Astrocyte of the spinal cord (primary cell): ENCODE measurements at regions not wholly inside any gene's neighbourhood (a gene's known extent, or its start where the extent isn't known, plus 50 kb on each side); places are given as distances from the start of the nearest gene placed in this dataset.

Source experiments
- DNase-seq: peaks from one replicate; pipeline ENCODE4 v3.0.0; 2011; ENCODE audit warnings: low read depth, low spot score
- H3K4me3 ChIP-seq: 2 replicates; pipeline ENCODE4 v1.5.1; 2011; ENCODE audit warnings: low read depth, mild to moderate bottlenecking, low read length, moderate library complexity
- in situ Hi-C: cut with HindIII; loops from 2 replicates; pipeline ENCODE4 v1.10.0; 2017; ENCODE audit warnings: low sequenced_read_pairs
- TF ChIP-seq, protein P1 (sequence below): IDR thresholded peaks from 2 replicates; pipeline ENCODE4 v1.5.1; 2012; ENCODE audit warnings: low read depth, mild to moderate bottlenecking, low read length, inconsistent platforms

GRCh38 chr16:35909351-35909954, 2450.0 kb downstream of the TP53TG3F start:
- TF ChIP-seq, protein P1, sequence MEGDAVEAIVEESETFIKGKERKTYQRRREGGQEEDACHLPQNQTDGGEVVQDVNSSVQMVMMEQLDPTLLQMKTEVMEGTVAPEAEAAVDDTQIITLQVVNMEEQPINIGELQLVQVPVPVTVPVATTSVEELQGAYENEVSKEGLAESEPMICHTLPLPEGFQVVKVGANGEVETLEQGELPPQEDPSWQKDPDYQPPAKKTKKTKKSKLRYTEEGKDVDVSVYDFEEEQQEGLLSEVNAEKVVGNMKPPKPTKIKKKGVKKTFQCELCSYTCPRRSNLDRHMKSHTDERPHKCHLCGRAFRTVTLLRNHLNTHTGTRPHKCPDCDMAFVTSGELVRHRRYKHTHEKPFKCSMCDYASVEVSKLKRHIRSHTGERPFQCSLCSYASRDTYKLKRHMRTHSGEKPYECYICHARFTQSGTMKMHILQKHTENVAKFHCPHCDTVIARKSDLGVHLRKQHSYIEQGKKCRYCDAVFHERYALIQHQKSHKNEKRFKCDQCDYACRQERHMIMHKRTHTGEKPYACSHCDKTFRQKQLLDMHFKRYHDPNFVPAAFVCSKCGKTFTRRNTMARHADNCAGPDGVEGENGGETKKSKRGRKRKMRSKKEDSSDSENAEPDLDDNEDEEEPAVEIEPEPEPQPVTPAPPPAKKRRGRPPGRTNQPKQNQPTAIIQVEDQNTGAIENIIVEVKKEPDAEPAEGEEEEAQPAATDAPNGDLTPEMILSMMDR: no peak
- no peak for DNase-seq
- H3K4me3 ChIP-seq: no peak overlapping the region
- in situ Hi-C loops: no loop called here

- no peak overlapping the region for H3K4me3 ChIP-seq
- DNase-seq: no peak
- TF ChIP-seq, protein P1: no peak
- in situ Hi-C loops: no loop called here
Measured at GRCh38 chr16:35910409-35910808, 2451.0 kb downstream of the TP53TG3F start.

- no peak for DNase-seq
- TF ChIP-seq, protein P1: no peak
- in situ Hi-C loops: no loop called here
- no peak overlapping the region for H3K4me3 ChIP-seq
Measured at GRCh38 chr16:35911899-35912298, 2452.5 kb downstream of the TP53TG3F start.

GRCh38 chr16:35931722-35932121, 2472.3 kb downstream of the TP53TG3F start:
- in situ Hi-C loops: no loop called here
- DNase-seq: no peak
- TF ChIP-seq, protein P1: no peak
- no peak overlapping the region for H3K4me3 ChIP-seq
